ENCODE measurements at regions not wholly inside any gene's neighbourhood (a gene's known extent, or its start where the extent isn't known, plus 50 kb on each side); places are given as distances from the start of the nearest gene placed in this dataset.

DNA sequence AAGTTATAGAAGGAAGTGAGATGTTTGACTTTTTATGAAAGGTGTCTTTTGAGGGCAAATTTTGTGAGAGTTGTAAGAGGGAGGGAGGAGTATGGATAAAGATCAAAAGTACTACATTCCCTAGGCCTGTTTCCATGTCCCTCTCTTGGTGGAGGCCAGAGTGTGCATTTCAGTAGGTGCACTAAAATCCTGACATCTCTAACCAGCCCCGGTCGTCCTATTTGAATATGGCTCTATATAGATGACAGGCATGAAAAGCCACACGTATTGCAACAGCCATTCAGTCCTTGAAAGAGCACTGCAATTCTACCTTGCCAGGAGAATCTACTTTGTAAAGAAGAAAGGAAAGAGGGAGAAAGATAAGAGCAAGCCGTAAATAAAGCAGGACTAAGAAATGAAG is 510.1 kb downstream of the IRS2 start:
- TF ChIP-seq EGR1 (IDR thresholded peaks at IDR 0.05; ENCODE audit: borderline replicate concordance in 1 of 2, low read depth in 2 of 2, low read length in 2 of 2) (no peak), NFYB (IDR thresholded peaks at IDR 0.05; ENCODE audit: insufficient read depth, low read depth, low read length) (no peak), TBL1XR1 (IDR thresholded peaks at IDR 0.05; ENCODE audit: low read depth, low read length) (no peak), FOXM1 (IDR thresholded peaks at IDR 0.05; ENCODE audit: low read depth, low read length) (no peak), MXI1 (IDR thresholded peaks at IDR 0.05; ENCODE audit: low read depth, low read length) (no peak), HDAC2 (IDR thresholded peaks at IDR 0.05) (no peak), JUNB (IDR thresholded peaks at IDR 0.05) (no peak)
- TF ChIP-seq, protein P1, sequence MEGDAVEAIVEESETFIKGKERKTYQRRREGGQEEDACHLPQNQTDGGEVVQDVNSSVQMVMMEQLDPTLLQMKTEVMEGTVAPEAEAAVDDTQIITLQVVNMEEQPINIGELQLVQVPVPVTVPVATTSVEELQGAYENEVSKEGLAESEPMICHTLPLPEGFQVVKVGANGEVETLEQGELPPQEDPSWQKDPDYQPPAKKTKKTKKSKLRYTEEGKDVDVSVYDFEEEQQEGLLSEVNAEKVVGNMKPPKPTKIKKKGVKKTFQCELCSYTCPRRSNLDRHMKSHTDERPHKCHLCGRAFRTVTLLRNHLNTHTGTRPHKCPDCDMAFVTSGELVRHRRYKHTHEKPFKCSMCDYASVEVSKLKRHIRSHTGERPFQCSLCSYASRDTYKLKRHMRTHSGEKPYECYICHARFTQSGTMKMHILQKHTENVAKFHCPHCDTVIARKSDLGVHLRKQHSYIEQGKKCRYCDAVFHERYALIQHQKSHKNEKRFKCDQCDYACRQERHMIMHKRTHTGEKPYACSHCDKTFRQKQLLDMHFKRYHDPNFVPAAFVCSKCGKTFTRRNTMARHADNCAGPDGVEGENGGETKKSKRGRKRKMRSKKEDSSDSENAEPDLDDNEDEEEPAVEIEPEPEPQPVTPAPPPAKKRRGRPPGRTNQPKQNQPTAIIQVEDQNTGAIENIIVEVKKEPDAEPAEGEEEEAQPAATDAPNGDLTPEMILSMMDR (IDR thresholded peaks at IDR 0.05 in 2 of 3, conservative IDR thresholded peaks at IDR 0.05 in 1 of 3; ENCODE audit: control insufficient read depth in 2 of 3, extremely low read depth in 1 of 3, insufficient read depth in 1 of 3, low read depth in 3 of 3, low read length in 3 of 3), result no peak
- TF ChIP-seq, protein P2, sequence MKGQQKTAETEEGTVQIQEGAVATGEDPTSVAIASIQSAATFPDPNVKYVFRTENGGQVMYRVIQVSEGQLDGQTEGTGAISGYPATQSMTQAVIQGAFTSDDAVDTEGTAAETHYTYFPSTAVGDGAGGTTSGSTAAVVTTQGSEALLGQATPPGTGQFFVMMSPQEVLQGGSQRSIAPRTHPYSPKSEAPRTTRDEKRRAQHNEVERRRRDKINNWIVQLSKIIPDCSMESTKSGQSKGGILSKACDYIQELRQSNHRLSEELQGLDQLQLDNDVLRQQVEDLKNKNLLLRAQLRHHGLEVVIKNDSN (IDR thresholded peaks at IDR 0.05; ENCODE audit: borderline replicate concordance, extremely low read length, insufficient read depth, low read depth, low read length), result no peak

All from GM12878 (cell line).